ENCODE measurements at regions not wholly inside any gene's neighbourhood (a gene's known extent, or its start where the extent isn't known, plus 50 kb on each side); places are given as distances from the start of the nearest gene placed in this dataset.

- TF ChIP-seq CTCF (IDR thresholded peaks at IDR 0.05; ENCODE audit: insufficient read depth, low read depth, low read length, missing control alignments), result no peak
- no peak overlapping the region for H3K4me3 ChIP-seq (ENCODE audit: low read depth, low read length)
- DNase-seq (ENCODE audit: low read depth), result no peak
Observed at GRCh38 chr4:127052742-127053141, 580.0 kb upstream of the INTU start.

GRCh38 chr4:127055357-127055756 is 577.4 kb upstream of the INTU start:
- H3K4me3 ChIP-seq (ENCODE audit: low read depth, low read length), result no peak overlapping the region
- DNase-seq (ENCODE audit: low read depth), result no peak
- TF ChIP-seq CTCF (IDR thresholded peaks at IDR 0.05; ENCODE audit: insufficient read depth, low read depth, low read length, missing control alignments), result no peak

- TF ChIP-seq CTCF (IDR thresholded peaks at IDR 0.05; ENCODE audit: insufficient read depth, low read depth, low read length, missing control alignments), result no peak
- DNase-seq (ENCODE audit: low read depth), result no peak
- H3K4me3 ChIP-seq (ENCODE audit: low read depth, low read length), result no peak overlapping the region
Observed at GRCh38 chr4:127069675-127070074, 563.1 kb upstream of the INTU start.

GRCh38 chr4:127071443-127071842 is 561.3 kb upstream of the INTU start:
- DNase-seq (ENCODE audit: low read depth), result no peak
- no peak for TF ChIP-seq CTCF (IDR thresholded peaks at IDR 0.05; ENCODE audit: insufficient read depth, low read depth, low read length, missing control alignments)
- H3K4me3 ChIP-seq (ENCODE audit: low read depth, low read length), result no peak overlapping the region

- TF ChIP-seq CTCF (IDR thresholded peaks at IDR 0.05; ENCODE audit: insufficient read depth, low read depth, low read length, missing control alignments), result no peak
- H3K4me3 ChIP-seq (ENCODE audit: low read depth, low read length), result no peak overlapping the region
- no peak for DNase-seq (ENCODE audit: low read depth)
Observed at GRCh38 chr4:127080141-127080540, 552.6 kb upstream of the INTU start.

- no peak overlapping the region for H3K4me3 ChIP-seq (ENCODE audit: low read depth, low read length)
- no peak for DNase-seq (ENCODE audit: low read depth)
- TF ChIP-seq CTCF (IDR thresholded peaks at IDR 0.05; ENCODE audit: insufficient read depth, low read depth, low read length, missing control alignments), result no peak
Observed at GRCh38 chr4:127081041-127081440, 551.7 kb upstream of the INTU start.

GRCh38 chr4:127082986-127083385 is 549.8 kb upstream of the INTU start:
- H3K4me3 ChIP-seq (ENCODE audit: low read depth, low read length), result no peak overlapping the region
- DNase-seq (ENCODE audit: low read depth), result no peak
- no peak for TF ChIP-seq CTCF (IDR thresholded peaks at IDR 0.05; ENCODE audit: insufficient read depth, low read depth, low read length, missing control alignments)

Measured in GM12865 (cell line).